Erythroblast (primary cell): ENCODE measurements at regions not wholly inside any gene's neighbourhood (a gene's known extent, or its start where the extent isn't known, plus 50 kb on each side); places are given as distances from the start of the nearest gene placed in this dataset.

Source experiments
- GATA1 ChIP-seq: IDR thresholded peaks from 2 replicates; pipeline ENCODE4 v1.6.1; 2011; ENCODE audit warnings: low read depth, mild to moderate bottlenecking, control low read depth, low read length, moderate library complexity
- POLR2A ChIP-seq: IDR thresholded peaks from 2 replicates; pipeline ENCODE4 v1.6.1; 2011; ENCODE audit warnings: mild to moderate bottlenecking, low read length

DNA sequence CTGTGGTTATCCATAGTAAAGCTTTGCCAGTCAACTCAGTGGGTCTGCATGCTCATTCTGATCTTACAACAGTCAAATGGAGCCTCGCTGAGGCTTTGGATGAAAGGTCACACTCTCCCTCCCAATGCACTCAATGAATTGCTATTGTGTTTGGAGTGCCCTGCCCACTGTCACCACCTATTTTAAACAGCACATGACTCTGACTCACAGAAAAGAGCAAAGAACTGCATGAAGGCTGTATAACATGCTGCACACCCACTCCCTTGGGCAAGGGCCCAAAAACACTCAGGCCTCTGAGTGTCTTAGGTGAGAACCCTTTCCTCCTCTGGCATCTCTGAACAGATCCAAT lies 118.7 kb upstream of the CCDC112 start:
- TF ChIP-seq POLR2A (no peak), GATA1 (no peak)
